ENCODE measurements at regions not wholly inside any gene's neighbourhood (a gene's known extent, or its start where the extent isn't known, plus 50 kb on each side); places are given as distances from the start of the nearest gene placed in this dataset.

GRCh38 chr4:187307131-187307530 is 583.5 kb upstream of the FAT1 start:
- TF ChIP-seq CTCF (IDR thresholded peaks at IDR 0.05; ENCODE audit: insufficient read depth, low read length, poor library complexity, severe bottlenecking), result no peak
- TF ChIP-seq EZH2phosphoT487 (conservative IDR thresholded peaks at IDR 0.05; ENCODE audit: low read length), result no peak

Data from SU-DHL-6 (cell line).